Mesothelial cell of epicardium (in vitro differentiated cells): ENCODE measurements at regions not wholly inside any gene's neighbourhood (a gene's known extent, or its start where the extent isn't known, plus 50 kb on each side); places are given as distances from the start of the nearest gene placed in this dataset.

Experiments used
- DNase-seq, 2 experiments: peaks; one replicate each; pipeline ENCODE4 v3.0.0; 2021; ENCODE audit warnings: low spot score in 2 of 2; ENCODE audit not compliant: unreplicated experiment in 2 of 2
- H3K27ac Mint-ChIP-seq: 2 replicates; pipeline ENCODE4 v1.8.0; 2021; ENCODE audit warnings: mixed read lengths
- H3K27me3 Mint-ChIP-seq: 2 replicates; pipeline ENCODE4 v1.8.0; 2021; ENCODE audit warnings: low read depth, mixed read lengths
- H3K36me3 Mint-ChIP-seq: 2 replicates; pipeline ENCODE4 v1.8.0; 2021; ENCODE audit warnings: mixed read lengths
- H3K4me1 Mint-ChIP-seq: 2 replicates; pipeline ENCODE4 v1.8.0; 2021; ENCODE audit warnings: mixed read lengths
- H3K4me3 Mint-ChIP-seq: 2 replicates; pipeline ENCODE4 v1.8.0; 2021; ENCODE audit warnings: mild to moderate bottlenecking, moderate library complexity, mixed read lengths
- H3K9me3 Mint-ChIP-seq: 2 replicates; pipeline ENCODE4 v1.8.0; 2021; ENCODE audit warnings: mixed read lengths
- TF ChIP-seq, protein P1 (sequence below): fragments of 200-600 bp; sonication (generic); IDR thresholded peaks from one replicate; pipeline ENCODE4 v1.5.0; 2021; ENCODE audit warnings: antibody characterized with exemption; ENCODE audit not compliant: unreplicated experiment

DNA sequence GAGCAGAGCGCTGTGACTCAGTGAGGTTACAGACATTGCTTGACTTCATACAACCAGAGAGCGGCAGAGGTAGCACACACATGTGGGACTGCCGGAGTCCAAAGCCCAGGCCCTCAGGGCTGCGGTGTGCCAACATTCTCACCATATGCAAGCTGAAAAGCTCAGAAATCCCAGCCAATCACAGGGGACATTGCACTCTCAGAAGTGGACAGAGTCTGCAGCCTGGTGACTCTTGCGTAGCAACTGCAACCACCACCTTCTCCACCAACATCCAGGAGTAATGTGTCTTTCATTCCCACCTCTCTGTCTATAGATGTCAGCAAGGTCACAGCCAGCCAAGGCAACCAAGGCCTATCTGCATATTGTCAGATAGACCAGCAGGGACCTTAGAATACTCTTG is 158.1 kb downstream of the TTC32 start:
- TF ChIP-seq, protein P1, sequence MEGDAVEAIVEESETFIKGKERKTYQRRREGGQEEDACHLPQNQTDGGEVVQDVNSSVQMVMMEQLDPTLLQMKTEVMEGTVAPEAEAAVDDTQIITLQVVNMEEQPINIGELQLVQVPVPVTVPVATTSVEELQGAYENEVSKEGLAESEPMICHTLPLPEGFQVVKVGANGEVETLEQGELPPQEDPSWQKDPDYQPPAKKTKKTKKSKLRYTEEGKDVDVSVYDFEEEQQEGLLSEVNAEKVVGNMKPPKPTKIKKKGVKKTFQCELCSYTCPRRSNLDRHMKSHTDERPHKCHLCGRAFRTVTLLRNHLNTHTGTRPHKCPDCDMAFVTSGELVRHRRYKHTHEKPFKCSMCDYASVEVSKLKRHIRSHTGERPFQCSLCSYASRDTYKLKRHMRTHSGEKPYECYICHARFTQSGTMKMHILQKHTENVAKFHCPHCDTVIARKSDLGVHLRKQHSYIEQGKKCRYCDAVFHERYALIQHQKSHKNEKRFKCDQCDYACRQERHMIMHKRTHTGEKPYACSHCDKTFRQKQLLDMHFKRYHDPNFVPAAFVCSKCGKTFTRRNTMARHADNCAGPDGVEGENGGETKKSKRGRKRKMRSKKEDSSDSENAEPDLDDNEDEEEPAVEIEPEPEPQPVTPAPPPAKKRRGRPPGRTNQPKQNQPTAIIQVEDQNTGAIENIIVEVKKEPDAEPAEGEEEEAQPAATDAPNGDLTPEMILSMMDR, result no peak
- DNase-seq, result no peak
- H3K36me3 Mint-ChIP-seq, result no peaks in the 10 kb centered on the region
- no peak overlapping the region for H3K4me3 Mint-ChIP-seq
- no peak overlapping the region for H3K27ac Mint-ChIP-seq
- no peaks in the 10 kb centered on the region for H3K4me1 Mint-ChIP-seq
- no peaks in the 10 kb centered on the region for H3K27me3 Mint-ChIP-seq
- H3K9me3 Mint-ChIP-seq, result peaks cover 9% of the 10 kb centered on the region

DNA sequence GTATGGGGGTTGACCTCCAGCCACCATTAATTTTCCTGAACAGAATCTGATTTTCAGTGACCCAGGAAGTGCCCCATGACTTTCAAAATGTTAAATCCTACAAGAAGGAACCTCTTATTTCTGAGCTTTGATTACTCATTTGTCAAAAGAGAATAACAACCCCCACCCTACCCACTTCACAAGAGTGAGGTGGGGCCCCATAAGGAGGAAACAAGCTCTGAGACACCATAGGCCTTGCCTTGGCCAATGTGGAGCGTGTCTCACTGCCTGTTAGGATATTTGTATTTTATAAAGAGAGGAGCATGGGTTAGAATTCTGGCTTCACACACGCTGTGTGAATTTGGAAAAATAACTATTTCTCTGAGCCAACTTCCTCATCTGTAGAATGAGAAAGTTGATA is 158.9 kb downstream of the TTC32 start:
- Mint-ChIP-seq H3K9me3 (peaks cover 9% of the 10 kb centered on the region), H3K27ac (no peak overlapping the region), H3K4me3 (no peak overlapping the region), H3K27me3 (peaks cover 4% of the 10 kb centered on the region), H3K4me1 (no peaks in the 10 kb centered on the region), H3K36me3 (no peaks in the 10 kb centered on the region)
- TF ChIP-seq, protein P1, result no peak
- DNase-seq, result no peak

DNA sequence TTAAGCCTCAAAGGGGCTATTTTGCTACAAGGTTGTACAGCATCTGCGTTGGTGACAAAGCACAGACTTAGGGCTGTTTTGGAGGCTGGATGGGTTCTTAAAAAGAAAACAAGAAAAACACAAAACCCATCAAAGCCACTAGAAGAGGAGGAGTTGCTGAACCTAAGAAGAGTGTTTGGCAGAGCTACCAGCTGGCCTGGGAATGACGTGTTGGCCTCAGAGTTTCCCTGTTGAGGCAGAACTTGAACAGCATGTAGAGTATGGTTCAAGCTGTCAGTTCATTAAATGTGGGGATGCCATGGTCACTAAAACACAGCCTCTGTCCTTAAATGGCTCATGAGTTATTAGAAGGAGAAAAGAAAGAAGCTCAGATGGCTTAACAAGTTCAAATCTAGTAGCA is 162.5 kb downstream of the TTC32 start:
- no peak for DNase-seq
- Mint-ChIP-seq H3K9me3 (peaks cover 9% of the 10 kb centered on the region), H3K4me1 (no peaks in the 10 kb centered on the region), H3K36me3 (no peaks in the 10 kb centered on the region), H3K27me3 (peaks cover 4% of the 10 kb centered on the region), H3K4me3 (no peak overlapping the region), H3K27ac (no peak overlapping the region)
- TF ChIP-seq, protein P1, result no peak

DNA sequence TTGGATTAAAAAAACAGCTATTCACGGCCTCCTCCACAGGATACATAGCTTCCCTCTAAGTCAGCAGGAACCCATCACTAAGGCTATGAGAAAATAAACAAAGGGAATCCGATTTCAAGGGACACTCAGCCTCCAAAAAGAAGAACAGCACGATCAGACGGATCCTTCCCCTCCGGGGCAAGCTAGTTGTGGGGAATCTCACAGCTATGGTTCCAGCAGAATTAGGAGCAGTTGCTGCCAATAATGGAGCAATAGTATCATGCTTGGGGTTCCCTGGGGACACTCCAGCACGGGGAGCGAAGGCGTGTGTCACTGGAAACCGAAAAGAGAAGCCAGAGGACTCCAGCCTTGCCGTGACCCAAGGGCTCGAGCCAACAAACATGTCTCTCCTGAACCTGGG is 163.1 kb downstream of the TTC32 start:
- no peak for DNase-seq
- Mint-ChIP-seq H3K9me3 (peaks cover 9% of the 10 kb centered on the region), H3K27ac (no peak overlapping the region), H3K36me3 (no peaks in the 10 kb centered on the region), H3K4me1 (peaks cover 2% of the 10 kb centered on the region), H3K27me3 (peaks cover 4% of the 10 kb centered on the region), H3K4me3 (no peak overlapping the region)
- TF ChIP-seq, protein P1, result no peak

DNA sequence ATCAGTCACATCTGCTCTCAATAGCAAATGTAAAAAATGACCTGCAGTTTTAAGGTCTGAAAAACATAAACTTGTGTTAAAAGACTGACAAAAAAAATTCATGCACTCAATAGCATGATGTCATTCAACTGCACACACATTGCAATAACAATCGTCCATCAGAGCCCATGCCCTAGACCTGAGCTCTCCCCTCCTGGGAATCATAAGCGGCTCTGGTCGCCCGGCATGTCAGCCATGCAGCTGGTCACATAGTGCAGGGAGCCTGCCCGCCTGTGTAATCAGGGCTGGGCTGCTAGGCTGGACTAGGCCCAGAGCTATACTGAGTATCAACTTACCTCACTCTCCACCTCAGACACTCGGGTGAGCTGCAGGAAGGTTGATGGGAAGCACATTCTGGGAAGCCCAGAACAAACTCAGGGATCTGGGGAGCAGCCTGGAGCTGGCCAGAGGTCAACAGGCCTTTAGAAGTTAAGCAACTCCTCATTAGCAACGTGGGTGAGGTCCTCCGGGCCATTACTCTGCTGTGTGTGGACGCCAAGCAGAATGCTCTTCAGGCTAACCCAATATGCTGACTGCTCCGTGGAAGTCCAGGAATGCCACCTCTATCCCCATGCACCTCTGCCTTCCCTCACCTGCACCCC is 165.5 kb downstream of the TTC32 start:
- TF ChIP-seq, protein P1, result no peak
- no peaks in the 10 kb centered on the region for H3K36me3 Mint-ChIP-seq
- DNase-seq, result no peak
- no peak overlapping the region for H3K27ac Mint-ChIP-seq
- no peak overlapping the region for H3K4me3 Mint-ChIP-seq
- H3K4me1 Mint-ChIP-seq, result peaks cover 3% of the 10 kb centered on the region
- peaks cover 4% of the 10 kb centered on the region for H3K27me3 Mint-ChIP-seq
- H3K9me3 Mint-ChIP-seq, result peaks cover 5% of the 10 kb centered on the region
